Testis (tissue), 2 donors: ENCODE measurements at regions not wholly inside any gene's neighbourhood (a gene's known extent, or its start where the extent isn't known, plus 50 kb on each side); places are given as distances from the start of the nearest gene placed in this dataset.

Experiments
- DNase-seq: peaks from one replicate; pipeline ENCODE4 v3.0.0-alpha.2; 2019
- H3K27ac ChIP-seq, 2 donors: fragments of 200-600 bp; sonication (generic); one replicate each; pipeline ENCODE4 v1.5.1; 2019
- H3K27me3 ChIP-seq: fragments of 200-600 bp; sonication (generic); one replicate; pipeline ENCODE4 v1.5.1; 2019
- H3K36me3 ChIP-seq: fragments of 200-600 bp; sonication (generic); one replicate; pipeline ENCODE4 v1.5.1; 2017; ENCODE audit warnings: low read depth; ENCODE audit errors: missing control alignments
- H3K4me1 ChIP-seq: fragments of 200-600 bp; sonication (generic); one replicate; pipeline ENCODE4 v1.5.1; 2019
- H3K4me3 ChIP-seq, 2 donors: fragments of 200-600 bp; sonication (generic); one replicate each; pipeline ENCODE4 v1.5.1; 2017 to 2019
- H3K9me3 ChIP-seq: fragments of 200-600 bp; sonication (generic); one replicate; pipeline ENCODE4 v1.5.1; 2017
- CTCF ChIP-seq, 3 experiments: fragments of 450-650 bp in 2 of 3; fragments of 200-600 bp in 1 of 3; sonication (generic) in 1 of 3; IDR thresholded peaks; one replicate each; pipeline ENCODE4 v1.5.1; 2016 to 2019; ENCODE audit warnings: antibody characterized with exemption in 3 of 3, mild to moderate bottlenecking in 2 of 3, moderate library complexity in 1 of 3
- POLR2A ChIP-seq: fragments of 450-650 bp; IDR thresholded peaks from one replicate; pipeline ENCODE4 v1.6.1; 2017; ENCODE audit warnings: antibody characterized with exemption, mild to moderate bottlenecking, moderate library complexity
- WGBS, 2 donors: methylation state at CpG; one replicate each; pipeline ENCODE4 v1.1.5; 2018; 5-methylcytosine and 5-hydroxymethylcytosine counted together
- intact Hi-C: fragments of 100-400 bp; cut with DNase I; formaldehyde crosslinking; loops from one replicate; pipeline ENCODE4 v1.15.1; 2023; ENCODE audit warnings: low total_unique reads

- no peaks in the 10 kb centered on the region for H3K9me3 ChIP-seq
- no peaks in the 10 kb centered on the region for H3K36me3 ChIP-seq
- no peak overlapping the region for H3K4me3 ChIP-seq
- no peaks in the 10 kb centered on the region for H3K4me1 ChIP-seq
- H3K27me3 ChIP-seq, result no peaks in the 10 kb centered on the region
- intact Hi-C loops, result no loop called here
- 84 to 92% methylated on average over 2 of the region's 2 CpGs for WGBS, 2 donors
- no peak for DNase-seq
- no peak overlapping the region for H3K27ac ChIP-seq
- TF ChIP-seq CTCF (IDR thresholded peaks at IDR 0.05) (no peak), POLR2A (no peak)
Observed at GRCh38 chr1:198838022-198838342, 199.1 kb downstream of the PTPRC start.

- TF ChIP-seq POLR2A, result no peak
- no peak for TF ChIP-seq CTCF (IDR thresholded peaks at IDR 0.05)
- H3K36me3 ChIP-seq, result no peaks in the 10 kb centered on the region
- intact Hi-C loops, result no loop called here
- 90 to 92% methylated on average over 3 of the region's 3 CpGs for WGBS, 2 donors
- no peaks in the 10 kb centered on the region for H3K27me3 ChIP-seq
- no peaks in the 10 kb centered on the region for H3K9me3 ChIP-seq
- no peak for DNase-seq
- no peak overlapping the region for H3K4me3 ChIP-seq
- H3K27ac ChIP-seq, result no peak overlapping the region
- no peaks in the 10 kb centered on the region for H3K4me1 ChIP-seq
Observed at GRCh38 chr1:198841477-198841876, 202.6 kb downstream of the PTPRC start.

GRCh38 chr1:198842686-198843085 is 203.8 kb downstream of the PTPRC start:
- TF ChIP-seq CTCF (IDR thresholded peaks at IDR 0.05), result no peak
- TF ChIP-seq POLR2A, result no peak
- Histone ChIP-seq H3K36me3 (no peaks in the 10 kb centered on the region), H3K4me1 (no peaks in the 10 kb centered on the region), H3K9me3 (no peaks in the 10 kb centered on the region), H3K4me3 (no peak overlapping the region), H3K27me3 (no peaks in the 10 kb centered on the region), H3K27ac (no peak overlapping the region)
- 98 to 100% methylated on average over 2 of the region's 2 CpGs for WGBS, 2 donors
- DNase-seq, result no peak
- intact Hi-C loops, result no loop called here

- no peak for DNase-seq
- no peak overlapping the region for H3K4me3 ChIP-seq
- no peaks in the 10 kb centered on the region for H3K9me3 ChIP-seq
- no peaks in the 10 kb centered on the region for H3K36me3 ChIP-seq
- WGBS, 2 donors, result 69 to 70% methylated on average over 2 of the region's 2 CpGs
- TF ChIP-seq POLR2A, result no peak
- no peak for TF ChIP-seq CTCF (IDR thresholded peaks at IDR 0.05)
- no peaks in the 10 kb centered on the region for H3K4me1 ChIP-seq
- no peaks in the 10 kb centered on the region for H3K27me3 ChIP-seq
- intact Hi-C loops, result no loop called here
- H3K27ac ChIP-seq, result no peak overlapping the region
Observed at GRCh38 chr1:198845271-198845670, 206.4 kb downstream of the PTPRC start.

- no peak for TF ChIP-seq CTCF (IDR thresholded peaks at IDR 0.05)
- no peak for TF ChIP-seq POLR2A
- H3K36me3 ChIP-seq, result no peaks in the 10 kb centered on the region
- H3K4me1 ChIP-seq, result no peaks in the 10 kb centered on the region
- no peak overlapping the region for H3K4me3 ChIP-seq
- intact Hi-C loops, result no loop called here
- no peaks in the 10 kb centered on the region for H3K27me3 ChIP-seq
- H3K27ac ChIP-seq, result no peak overlapping the region
- no peak for DNase-seq
- H3K9me3 ChIP-seq, result no peaks in the 10 kb centered on the region
- 71 to 90% methylated on average over 4 of the region's 4 CpGs for WGBS, 2 donors
Observed at GRCh38 chr1:198845851-198846250, 207.0 kb downstream of the PTPRC start.
